IMR-90 (cell line): ENCODE measurements at regions not wholly inside any gene's neighbourhood (a gene's known extent, or its start where the extent isn't known, plus 50 kb on each side); places are given as distances from the start of the nearest gene placed in this dataset.

Source experiments
- ATAC-seq: fragments of 200-7000 bp; cut with Tn5 transposase; 2 replicates; pipeline ENCODE4 v1.9.1; 2020; ENCODE audit warnings: low read depth, mild to moderate bottlenecking, moderate library complexity
- BruUV-seq: library from RNA; stranded (reverse); fragments of 400-500 nt; replicated peaks from 2 replicates; lab custom pipeline; 2021; lab: Mats Ljungman, UMichigan
- CTCF ChIA-PET: fragments of 300-600 bp; formaldehyde crosslinking; extraction: SDS; loops from one replicate; lab custom pipeline; 2021; ENCODE audit warnings: antibody characterized with exemption; lab: Yijun Ruan, JAX
- POLR2A ChIA-PET: fragments of 300-600 bp; sonication (Branson Sonifier 250); formaldehyde crosslinking; loops from one replicate; lab custom pipeline; 2022; ENCODE audit warnings: antibody characterized with exemption; ENCODE audit not compliant: unreplicated experiment; lab: Charles Lee
- DNase-seq: peaks from one replicate; pipeline ENCODE4 v3.0.0; 2013
- H2AFZ ChIP-seq: replicated peaks from 2 replicates; pipeline ENCODE3; 2013; ENCODE audit warnings: low read length, mild to moderate bottlenecking; ENCODE audit not compliant: poor library complexity
- H2AK5ac ChIP-seq: 2 replicates; pipeline ENCODE4 v1.6.1; 2013; ENCODE audit warnings: low read depth, low read length, inconsistent platforms
- H2AK9ac ChIP-seq: replicated peaks from 2 replicates; pipeline ENCODE3; 2013; ENCODE audit warnings: mild to moderate bottlenecking, low read depth, low read length, moderate library complexity; ENCODE audit not compliant: poor library complexity
- H2BK120ac ChIP-seq: 2 replicates; pipeline ENCODE4 v1.6.1; 2013; ENCODE audit warnings: low read depth, low read length, inconsistent platforms
- H2BK15ac ChIP-seq: 3 replicates; pipeline ENCODE4 v1.6.1; 2013; ENCODE audit warnings: low read depth, low read length, inconsistent platforms
- H2BK20ac ChIP-seq: 2 replicates; pipeline ENCODE4 v1.6.1; 2013; ENCODE audit warnings: low read depth, mild to moderate bottlenecking, inconsistent platforms, low read length, moderate library complexity
- H2BK5ac ChIP-seq: 2 replicates; pipeline ENCODE4 v1.6.1; 2013; ENCODE audit warnings: mild to moderate bottlenecking, low read depth, low read length, inconsistent platforms; ENCODE audit not compliant: poor library complexity, severe bottlenecking
- H3K14ac ChIP-seq: replicated peaks from 2 replicates; pipeline ENCODE4 v1.6.1; 2013; ENCODE audit warnings: low read depth, low read length, inconsistent platforms
- H3K18ac ChIP-seq: 2 replicates; pipeline ENCODE4 v1.6.1; 2013; ENCODE audit warnings: low read depth, low read length, control low read depth
- H3K23ac ChIP-seq: 2 replicates; pipeline ENCODE4 v1.6.1; 2013; ENCODE audit warnings: low read depth, low read length, inconsistent platforms
- H3K27ac ChIP-seq: 2 replicates; pipeline ENCODE4 v1.5.1; 2013; ENCODE audit warnings: mild to moderate bottlenecking, control low read depth, low read length; ENCODE audit not compliant: insufficient read depth
- H3K27me3 ChIP-seq: 2 replicates; pipeline ENCODE4 v1.6.1; 2013; ENCODE audit warnings: low read length; ENCODE audit not compliant: control insufficient read depth, insufficient read depth
- H3K36me3 ChIP-seq: 2 replicates; pipeline ENCODE4 v1.6.1; 2013; ENCODE audit warnings: low read length, mixed read lengths; ENCODE audit not compliant: control insufficient read depth, insufficient read depth
- H3K4ac ChIP-seq: 2 replicates; pipeline ENCODE4 v1.6.1; 2013; ENCODE audit warnings: low read depth, low read length, inconsistent platforms
- H3K4me1 ChIP-seq: 2 replicates; pipeline ENCODE4 v1.6.1; 2013; ENCODE audit warnings: low read length, mixed read lengths; ENCODE audit not compliant: control insufficient read depth, insufficient read depth
- H3K4me2 ChIP-seq: 2 replicates; pipeline ENCODE4 v1.6.1; 2013; ENCODE audit warnings: low read depth, mild to moderate bottlenecking, control low read depth, low read length, moderate library complexity
- H3K4me3 ChIP-seq: 2 replicates; pipeline ENCODE4 v1.5.1; 2013; ENCODE audit warnings: low read depth, mild to moderate bottlenecking, control low read depth, low read length, moderate library complexity; ENCODE audit not compliant: insufficient read depth
- H3K56ac ChIP-seq: 2 replicates; pipeline ENCODE4 v1.6.1; 2013; ENCODE audit warnings: low read length, inconsistent platforms; ENCODE audit not compliant: insufficient read depth; ENCODE audit errors: extremely low read depth
- H3K79me1 ChIP-seq, 2 experiments: 2 replicates each; pipeline ENCODE4 v1.6.1; 2013; ENCODE audit warnings: low read length in 2 of 2, inconsistent platforms in 1 of 2, low read depth in 1 of 2
- H3K9ac ChIP-seq: 2 replicates; pipeline ENCODE4 v1.6.1; 2013; ENCODE audit warnings: low read depth, low read length, control low read depth
- H3K9me1 ChIP-seq: 2 replicates; pipeline ENCODE4 v1.6.1; 2013; ENCODE audit warnings: low read length, inconsistent platforms; ENCODE audit not compliant: insufficient read depth
- H3K9me3 ChIP-seq: 2 replicates; pipeline ENCODE4 v1.6.1; 2013; ENCODE audit warnings: low read length; ENCODE audit not compliant: control insufficient read depth, insufficient read depth
- H4K20me1 ChIP-seq: 2 replicates; pipeline ENCODE4 v1.6.1; 2013; ENCODE audit warnings: low read length, inconsistent platforms; ENCODE audit not compliant: insufficient read depth
- H4K5ac ChIP-seq: 2 replicates; pipeline ENCODE4 v1.6.1; 2013; ENCODE audit warnings: mild to moderate bottlenecking, low read depth, low read length, control low read depth
- H4K8ac ChIP-seq, 2 experiments: 2 replicates each; pipeline ENCODE4 v1.6.1; 2013; ENCODE audit warnings: low read depth in 2 of 2, low read length in 2 of 2, control low read depth in 1 of 2, inconsistent platforms in 1 of 2
- H4K91ac ChIP-seq: 2 replicates; pipeline ENCODE4 v1.6.1; 2013; ENCODE audit warnings: low read depth, low read length, inconsistent platforms; ENCODE audit not compliant: insufficient read depth
- MAFK ChIP-seq: IDR thresholded peaks from 2 replicates; pipeline ENCODE4 v1.6.1; 2012; ENCODE audit warnings: low read depth, low read length, improper control_type of control experiment
- MAZ ChIP-seq: IDR thresholded peaks from 2 replicates; pipeline ENCODE4 v1.6.1; 2012; ENCODE audit warnings: low read depth, mild to moderate bottlenecking, low read length, improper control_type of control experiment, moderate library complexity, borderline replicate concordance
- POLR2A ChIP-seq: IDR thresholded peaks from 2 replicates; pipeline ENCODE4 v1.6.1; 2012; ENCODE audit warnings: mild to moderate bottlenecking, low read depth, low read length
- dilution Hi-C: fragments of 300-500 bp; cut with HindIII; formaldehyde crosslinking; loops from one replicate; pipeline ENCODE4 v1.14.3; 2018; ENCODE audit warnings: low sequenced_read_pairs; ENCODE audit not compliant: unreplicated experiment
- in situ Hi-C: fragments of 300-500 bp; cut with MboI; formaldehyde crosslinking; loops from 3 replicates; pipeline ENCODE4 v1.14.3; 2019; ENCODE audit warnings: low sequenced_read_pairs, inconsistent platforms, mixed read lengths
- intact Hi-C: fragments of 100-400 bp; cut with micrococcal nuclease; formaldehyde crosslinking; loops from 2 replicates; pipeline ENCODE4 v1.10.0; 2022

GRCh38 chr6:100100776-100101175, 106.8 kb upstream of the MCHR2 start:
- H3K23ac ChIP-seq = no peak overlapping the region
- no peak overlapping the region for H3K56ac ChIP-seq
- no peak overlapping the region for H4K8ac ChIP-seq
- H2BK120ac ChIP-seq = no peak overlapping the region
- ATAC-seq (no peak), DNase-seq (no peak)
- H2AK5ac ChIP-seq = no peak overlapping the region
- no peak for TF ChIP-seq MAZ
- no peak for TF ChIP-seq POLR2A
- no peak for TF ChIP-seq MAFK
- in situ Hi-C loops = no loop called here
- no peaks in the 10 kb centered on the region for H4K20me1 ChIP-seq
- H3K27ac ChIP-seq = no peak overlapping the region
- peaks cover 6% of the 10 kb centered on the region for H3K9me1 ChIP-seq
- peaks cover 9% of the 10 kb centered on the region for H3K4me1 ChIP-seq
- ChIA-PET POLR2A (no interaction called here), CTCF (interaction anchor here (1.1 to 6.6 kb wide), 4 partner anchors 99 to 233 kb away, joined by 3 to 51 read pairs (median 8); no protein-coding TSS in a partner anchor)
- H3K9ac ChIP-seq = no peak overlapping the region
- H3K4me3 ChIP-seq = no peak overlapping the region
- H2AK9ac ChIP-seq = no peak overlapping the region
- peaks cover 3% of the 10 kb centered on the region for H3K27me3 ChIP-seq
- no peak overlapping the region for H3K4ac ChIP-seq
- no peaks in the 10 kb centered on the region for H3K36me3 ChIP-seq
- no TSS peak for BruUV-seq
- no peak overlapping the region; the same call in 1 of the 2 replicates for H4K91ac ChIP-seq
- no peak overlapping the region for H2AFZ ChIP-seq
- H3K14ac ChIP-seq = no peak overlapping the region
- no peak overlapping the region for H2BK5ac ChIP-seq
- H2BK15ac ChIP-seq = no peak overlapping the region
- no peaks in the 10 kb centered on the region for H3K79me1 ChIP-seq
- no peaks in the 10 kb centered on the region for H3K9me3 ChIP-seq
- intact Hi-C loops = loop anchor here (10.0 kb wide), 1 partner anchor 1294 kb away; the partner anchor contains the start of gene GRIK2
- H3K18ac ChIP-seq = no peak overlapping the region
- 0 out of 2 replicates have a peak overlapping the region, but pooled peaks have one; percentile 10 for H2BK20ac ChIP-seq
- H4K5ac ChIP-seq = no peak overlapping the region
- no peak overlapping the region for H3K4me2 ChIP-seq
- dilution Hi-C loops = loop anchor here (25.0 kb wide), 2 partner anchors 362 to 537 kb away; partner anchors contain the start of gene SIM1
